Calu3 (cell line): ENCODE measurements at regions not wholly inside any gene's neighbourhood (a gene's known extent, or its start where the extent isn't known, plus 50 kb on each side); places are given as distances from the start of the nearest gene placed in this dataset.

Source experiments
- BruUV-seq: library from RNA; stranded (reverse); fragments of 400-500 nt; replicated peaks from 2 replicates; lab custom pipeline; 2021; lab: Mats Ljungman, UMichigan
- CTCF ChIA-PET: fragments of 300-600 bp; sonication (Branson Sonifier 250); formaldehyde crosslinking; loops from one replicate; lab custom pipeline; 2022; ENCODE audit warnings: antibody characterized with exemption; lab: Charles Lee
- DNase-seq: peaks from one replicate; pipeline ENCODE4 v3.0.0; 2022
- H3K27ac Mint-ChIP-seq: one replicate; pipeline ENCODE4 v1.8.0; 2022; ENCODE audit warnings: mixed read lengths; ENCODE audit not compliant: unreplicated experiment
- H3K27me3 Mint-ChIP-seq: one replicate; pipeline ENCODE4 v1.8.0; 2022; ENCODE audit warnings: mixed read lengths; ENCODE audit not compliant: unreplicated experiment
- H3K36me3 Mint-ChIP-seq: one replicate; pipeline ENCODE4 v1.8.0; 2022; ENCODE audit warnings: mild to moderate bottlenecking, moderate library complexity, mixed read lengths; ENCODE audit not compliant: insufficient read depth, unreplicated experiment
- H3K4me1 Mint-ChIP-seq: one replicate; pipeline ENCODE4 v1.8.0; 2022; ENCODE audit warnings: mild to moderate bottlenecking, low read depth, mixed read lengths; ENCODE audit not compliant: unreplicated experiment
- H3K4me3 Mint-ChIP-seq: one replicate; pipeline ENCODE4 v1.8.0; 2022; ENCODE audit warnings: mild to moderate bottlenecking, low read depth, moderate library complexity, mixed read lengths; ENCODE audit not compliant: unreplicated experiment
- H3K9me3 Mint-ChIP-seq: one replicate; pipeline ENCODE4 v1.8.0; 2022; ENCODE audit warnings: low read depth, mixed read lengths; ENCODE audit not compliant: unreplicated experiment
- CTCF ChIP-seq: fragments of 200-600 bp; IDR thresholded peaks from one replicate; pipeline ENCODE4 v1.8.0; 2022; ENCODE audit warnings: antibody characterized with exemption; ENCODE audit not compliant: unreplicated experiment
- intact Hi-C: fragments of 100-400 bp; cut with micrococcal nuclease; formaldehyde crosslinking; loops from one replicate; pipeline ENCODE4 v1.10.0; 2022; ENCODE audit not compliant: unreplicated experiment

- H3K27ac Mint-ChIP-seq: no peak overlapping the region
- H3K36me3 Mint-ChIP-seq: no peaks in the 10 kb centered on the region
- H3K4me3 Mint-ChIP-seq: no peak overlapping the region
- TF ChIP-seq CTCF: no peak
- H3K27me3 Mint-ChIP-seq: peaks cover 35% of the 10 kb centered on the region
- intact Hi-C loops: no loop called here
- no peaks in the 10 kb centered on the region for H3K4me1 Mint-ChIP-seq
- no peaks in the 10 kb centered on the region for H3K9me3 Mint-ChIP-seq
- no peak for DNase-seq
- no TSS peak for BruUV-seq
- CTCF ChIA-PET: no interaction called here
Measured at GRCh38 chr17:33785281-33785680, 469.8 kb upstream of the CCL2 start.

- CTCF ChIA-PET: no interaction called here
- BruUV-seq: no TSS peak
- Mint-ChIP-seq H3K27ac (no peak overlapping the region), H3K36me3 (no peaks in the 10 kb centered on the region), H3K4me3 (no peak overlapping the region), H3K4me1 (no peaks in the 10 kb centered on the region), H3K27me3 (peaks cover 23% of the 10 kb centered on the region), H3K9me3 (no peaks in the 10 kb centered on the region)
- intact Hi-C loops: no loop called here
- no peak for DNase-seq
- TF ChIP-seq CTCF: no peak
Measured at GRCh38 chr17:33786478-33786877, 468.6 kb upstream of the CCL2 start.

- TF ChIP-seq CTCF: no peak
- H3K27ac Mint-ChIP-seq: no peak overlapping the region
- intact Hi-C loops: no loop called here
- no peaks in the 10 kb centered on the region for H3K9me3 Mint-ChIP-seq
- no peaks in the 10 kb centered on the region for H3K27me3 Mint-ChIP-seq
- no peak for DNase-seq
- no peak overlapping the region for H3K4me3 Mint-ChIP-seq
- H3K4me1 Mint-ChIP-seq: no peaks in the 10 kb centered on the region
- no TSS peak for BruUV-seq
- H3K36me3 Mint-ChIP-seq: no peaks in the 10 kb centered on the region
- CTCF ChIA-PET: no interaction called here
Measured at GRCh38 chr17:33789658-33790057, 465.4 kb upstream of the CCL2 start.

- Mint-ChIP-seq H3K4me1 (no peaks in the 10 kb centered on the region), H3K27me3 (peaks cover 53% of the 10 kb centered on the region), H3K27ac (no peak overlapping the region), H3K36me3 (no peaks in the 10 kb centered on the region), H3K4me3 (no peak overlapping the region), H3K9me3 (no peaks in the 10 kb centered on the region)
- TF ChIP-seq CTCF: no peak
- CTCF ChIA-PET: no interaction called here
- no TSS peak for BruUV-seq
- DNase-seq: no peak
- intact Hi-C loops: no loop called here
Measured at GRCh38 chr17:33797181-33797580, 457.9 kb upstream of the CCL2 start.

- intact Hi-C loops: no loop called here
- no peak overlapping the region for H3K27ac Mint-ChIP-seq
- H3K9me3 Mint-ChIP-seq: no peaks in the 10 kb centered on the region
- no peak for DNase-seq
- H3K4me3 Mint-ChIP-seq: no peak overlapping the region
- TF ChIP-seq CTCF: no peak
- CTCF ChIA-PET: no interaction called here
- H3K36me3 Mint-ChIP-seq: no peaks in the 10 kb centered on the region
- peaks cover 53% of the 10 kb centered on the region for H3K27me3 Mint-ChIP-seq
- no peaks in the 10 kb centered on the region for H3K4me1 Mint-ChIP-seq
- BruUV-seq: no TSS peak
Measured at GRCh38 chr17:33798308-33798707, 456.8 kb upstream of the CCL2 start.
